ENCODE measurements at regions not wholly inside any gene's neighbourhood (a gene's known extent, or its start where the extent isn't known, plus 50 kb on each side); places are given as distances from the start of the nearest gene placed in this dataset.

DNA sequence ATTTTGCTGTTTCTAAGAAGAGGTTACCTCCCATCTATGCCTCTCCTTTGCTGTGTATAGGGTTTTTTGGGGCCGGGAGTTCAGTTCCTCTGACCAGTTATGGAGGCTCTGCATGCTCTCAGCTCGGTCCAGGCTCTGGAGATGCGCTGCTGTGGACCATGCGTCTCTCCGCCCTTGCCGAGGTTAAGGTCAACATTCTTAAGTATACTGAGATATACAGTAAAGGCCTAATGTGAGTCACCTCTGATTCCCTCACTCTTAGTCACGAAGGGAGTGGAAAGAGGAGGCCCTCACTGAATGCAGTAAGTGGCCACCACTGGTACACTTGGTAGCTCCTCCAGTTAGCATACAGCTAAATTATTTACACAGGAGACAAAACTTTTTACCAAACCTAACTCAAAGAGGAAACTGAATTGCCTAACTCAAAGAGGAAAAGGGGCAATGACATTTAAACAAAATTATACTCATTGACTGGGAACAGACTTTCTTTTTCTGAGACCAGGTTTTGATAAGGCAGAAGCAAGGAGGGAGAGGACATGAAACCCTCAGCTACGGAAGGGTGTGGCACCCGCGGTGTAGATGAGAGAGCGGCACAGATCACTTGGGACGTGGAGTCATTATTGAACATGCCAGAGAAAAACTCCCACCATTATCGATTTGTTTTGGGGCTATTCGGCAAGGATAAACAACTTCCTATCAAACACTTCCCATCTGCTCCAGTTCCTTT is 98.7 kb downstream of the COPS8 start:
- Histone ChIP-seq H3K9ac (replicated peaks; ENCODE audit: extremely low read depth, insufficient read depth, low read length) (no peak overlapping the region), H3K27me3 (ENCODE audit: control insufficient read depth in 2 of 2, insufficient read depth in 2 of 2, low read length in 2 of 2) (no peaks in the 10 kb centered on the region), H3K4me3 (replicated peaks in 1 of 3; ENCODE audit: insufficient read depth in 1 of 3, low read depth in 1 of 3, low read length in 3 of 3) (no peak overlapping the region), H3K4me1 (ENCODE audit: control insufficient read depth, extremely low read depth, insufficient read depth, low read length) (no peaks in the 10 kb centered on the region), H2AFZ (ENCODE audit: low read depth, low read length) (no peak overlapping the region), H3K79me2 (ENCODE audit: control insufficient read depth, insufficient read depth, low read length) (no peaks in the 10 kb centered on the region), H3K27ac (ENCODE audit: insufficient read depth, low read depth, low read length) (no peak overlapping the region), H4K20me1 (replicated peaks; ENCODE audit: control insufficient read depth, extremely low read depth, insufficient read depth, low read length) (no peaks in the 10 kb centered on the region), H3K9me3 (replicated peaks; ENCODE audit: control insufficient read depth, insufficient read depth, low read length) (no peaks in the 10 kb centered on the region), H3K36me3 (ENCODE audit: control insufficient read depth in 2 of 2, extremely low read depth in 1 of 2, insufficient read depth in 2 of 2, low read length in 2 of 2) (no peaks in the 10 kb centered on the region), H3K9me1 (replicated peaks; ENCODE audit: control insufficient read depth, extremely low read depth, insufficient read depth, low read length) (no peaks in the 10 kb centered on the region), H3K4me2 (ENCODE audit: insufficient read depth, low read length) (no peak overlapping the region)
- dilution Hi-C loops (cut with MboI; ENCODE audit: extremely low pct_ligation_motif_present, low sequenced_read_pairs) = no loop called here
- no peak for DNase-seq (ENCODE audit: low read depth, low spot score)
- no TSS peak for BruUV-seq (replicated peaks)
- CTCF ChIA-PET = no interaction called here
- intact Hi-C loops (cut with micrococcal nuclease) = no loop called here
- FAIRE-seq = no peak
- TF ChIP-seq, protein P1, sequence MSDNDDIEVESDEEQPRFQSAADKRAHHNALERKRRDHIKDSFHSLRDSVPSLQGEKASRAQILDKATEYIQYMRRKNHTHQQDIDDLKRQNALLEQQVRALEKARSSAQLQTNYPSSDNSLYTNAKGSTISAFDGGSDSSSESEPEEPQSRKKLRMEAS (IDR thresholded peaks at IDR 0.05; ENCODE audit: insufficient read depth, insufficient read length) = no peak
- TF ChIP-seq POLR2AphosphoS5 (IDR thresholded peaks at IDR 0.05; ENCODE audit: insufficient read depth, low read depth, low read length) (no peak), FOS (IDR thresholded peaks at IDR 0.05; ENCODE audit: borderline replicate concordance, insufficient read depth, low read length) (no peak), EZH2 (IDR thresholded peaks at IDR 0.05; ENCODE audit: borderline replicate concordance, low read depth, low read length, severe bottlenecking) (no peak), JUN (IDR thresholded peaks at IDR 0.05; ENCODE audit: borderline replicate concordance, insufficient read depth, insufficient read length, low read depth) (no peak), GATA2 (IDR thresholded peaks at IDR 0.05; ENCODE audit: insufficient read depth, insufficient read length, low read depth, low read length) (no peak), MYC (IDR thresholded peaks at IDR 0.05; ENCODE audit: low read depth, low read length) (no peak), POLR2A (IDR thresholded peaks at IDR 0.05; ENCODE audit: low read depth, low read length) (no peak)
- TF ChIP-seq, protein P2, sequence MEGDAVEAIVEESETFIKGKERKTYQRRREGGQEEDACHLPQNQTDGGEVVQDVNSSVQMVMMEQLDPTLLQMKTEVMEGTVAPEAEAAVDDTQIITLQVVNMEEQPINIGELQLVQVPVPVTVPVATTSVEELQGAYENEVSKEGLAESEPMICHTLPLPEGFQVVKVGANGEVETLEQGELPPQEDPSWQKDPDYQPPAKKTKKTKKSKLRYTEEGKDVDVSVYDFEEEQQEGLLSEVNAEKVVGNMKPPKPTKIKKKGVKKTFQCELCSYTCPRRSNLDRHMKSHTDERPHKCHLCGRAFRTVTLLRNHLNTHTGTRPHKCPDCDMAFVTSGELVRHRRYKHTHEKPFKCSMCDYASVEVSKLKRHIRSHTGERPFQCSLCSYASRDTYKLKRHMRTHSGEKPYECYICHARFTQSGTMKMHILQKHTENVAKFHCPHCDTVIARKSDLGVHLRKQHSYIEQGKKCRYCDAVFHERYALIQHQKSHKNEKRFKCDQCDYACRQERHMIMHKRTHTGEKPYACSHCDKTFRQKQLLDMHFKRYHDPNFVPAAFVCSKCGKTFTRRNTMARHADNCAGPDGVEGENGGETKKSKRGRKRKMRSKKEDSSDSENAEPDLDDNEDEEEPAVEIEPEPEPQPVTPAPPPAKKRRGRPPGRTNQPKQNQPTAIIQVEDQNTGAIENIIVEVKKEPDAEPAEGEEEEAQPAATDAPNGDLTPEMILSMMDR (IDR thresholded peaks at IDR 0.05; ENCODE audit: extremely low read depth in 1 of 2, insufficient read depth in 1 of 2, low read depth in 1 of 2, low read length in 2 of 2) = no peak
- POLR2A ChIA-PET = no interaction called here
